Brain microvascular endothelial cell (primary cell): ENCODE measurements at regions not wholly inside any gene's neighbourhood (a gene's known extent, or its start where the extent isn't known, plus 50 kb on each side); places are given as distances from the start of the nearest gene placed in this dataset.

ENCODE experiments used
- DNase-seq: peaks from one replicate; pipeline ENCODE4 v3.0.0-alpha.2; 2020
- H3K27ac ChIP-seq: fragments of 250-450 bp; sonication (Bioruptor Pico); 2 replicates; pipeline ENCODE4 v1.5.1; 2020; ENCODE audit warnings: mild to moderate bottlenecking, moderate library complexity
- H3K27me3 ChIP-seq: fragments of 250-450 bp; sonication (Bioruptor Pico); replicated peaks from 2 replicates; pipeline ENCODE4 v1.5.1; 2020; ENCODE audit warnings: mild to moderate bottlenecking
- H3K36me3 ChIP-seq: fragments of 250-450 bp; sonication (Bioruptor Pico); replicated peaks from 2 replicates; pipeline ENCODE4 v1.5.1; 2020; ENCODE audit warnings: mild to moderate bottlenecking
- H3K4me3 ChIP-seq: 2 replicates; pipeline ENCODE4 v1.5.1; 2011; ENCODE audit warnings: low read depth, mild to moderate bottlenecking, control low read depth, low read length, moderate library complexity
- CTCF ChIP-seq: IDR thresholded peaks from 2 replicates; pipeline ENCODE4 v1.5.1; 2011; ENCODE audit warnings: low read depth, mild to moderate bottlenecking, moderate library complexity, low read length, control low read depth, inconsistent platforms; ENCODE audit errors: missing control alignments
- in situ Hi-C: cut with HindIII; loops from 2 replicates; pipeline ENCODE4 v1.10.0; 2017; ENCODE audit warnings: low sequenced_read_pairs, low pct_ligation_motif_present

DNA sequence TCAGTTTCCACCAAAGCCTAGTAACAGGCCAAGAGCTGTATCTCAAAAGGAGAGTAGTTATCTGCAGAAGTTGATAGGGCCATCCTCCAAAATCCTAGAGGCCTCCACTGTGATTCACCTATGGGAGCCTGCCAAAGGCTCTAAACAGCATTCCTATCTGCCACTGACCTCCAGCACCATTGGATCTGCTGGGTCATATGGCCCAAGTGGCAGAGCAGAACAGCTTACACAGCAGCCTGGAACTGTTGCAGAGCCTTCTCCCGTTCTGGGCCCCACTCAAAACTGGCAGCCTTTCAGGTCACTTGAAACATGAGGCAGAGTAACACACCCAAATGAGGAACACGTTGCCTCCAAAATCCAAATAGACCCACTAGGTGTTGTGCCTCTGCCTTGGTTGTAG lies 345.2 kb upstream of the RND3 start:
- no peak overlapping the region for H3K27ac ChIP-seq
- H3K36me3 ChIP-seq: no peaks in the 10 kb centered on the region

DNA sequence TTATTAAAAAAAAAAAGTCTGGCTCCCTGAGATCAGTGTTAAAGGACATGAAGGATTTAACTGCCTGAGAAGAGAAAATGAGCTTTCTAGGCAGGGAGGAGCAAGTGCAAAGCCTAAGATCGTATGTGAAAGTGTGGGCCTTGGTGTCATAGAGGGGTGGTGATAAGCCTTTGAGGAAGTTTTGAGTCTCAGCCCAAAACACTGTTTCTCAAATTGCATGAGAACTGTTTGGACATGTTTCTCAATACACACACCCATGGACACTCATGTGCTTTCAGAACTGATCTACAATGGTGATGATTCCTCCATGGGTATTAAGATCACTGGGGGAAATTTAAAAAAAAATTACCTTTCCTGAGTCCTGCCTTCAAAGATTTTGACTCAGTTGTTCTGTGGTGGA lies 336.7 kb upstream of the RND3 start:
- Histone ChIP-seq H3K36me3 (no peaks in the 10 kb centered on the region), H3K4me3 (no peak overlapping the region), H3K27me3 (no peaks in the 10 kb centered on the region), H3K27ac (no peak overlapping the region)
- in situ Hi-C loops: no loop called here
- no peak for DNase-seq
- no peak for TF ChIP-seq CTCF

More for the DNA sequence above, 345.2 kb upstream of the RND3 start:
- H3K4me3 ChIP-seq: no peak overlapping the region
- DNase-seq: no peak
- TF ChIP-seq CTCF: no peak
- no peaks in the 10 kb centered on the region for H3K27me3 ChIP-seq
- in situ Hi-C loops: no loop called here

GRCh38 chr2:150817422-150817821 lies 330.0 kb upstream of the RND3 start:
- in situ Hi-C loops: no loop called here
- DNase-seq: no peak

GRCh38 chr2:150812664-150813367 lies 325.3 kb upstream of the RND3 start:
- in situ Hi-C loops: no loop called here
- TF ChIP-seq CTCF: no peak

More at GRCh38 chr2:150817422-150817821, 330.0 kb upstream of the RND3 start:
- Histone ChIP-seq H3K27ac (no peak overlapping the region), H3K36me3 (no peaks in the 10 kb centered on the region), H3K27me3 (no peaks in the 10 kb centered on the region), H3K4me3 (no peak overlapping the region)
- TF ChIP-seq CTCF: no peak

DNA sequence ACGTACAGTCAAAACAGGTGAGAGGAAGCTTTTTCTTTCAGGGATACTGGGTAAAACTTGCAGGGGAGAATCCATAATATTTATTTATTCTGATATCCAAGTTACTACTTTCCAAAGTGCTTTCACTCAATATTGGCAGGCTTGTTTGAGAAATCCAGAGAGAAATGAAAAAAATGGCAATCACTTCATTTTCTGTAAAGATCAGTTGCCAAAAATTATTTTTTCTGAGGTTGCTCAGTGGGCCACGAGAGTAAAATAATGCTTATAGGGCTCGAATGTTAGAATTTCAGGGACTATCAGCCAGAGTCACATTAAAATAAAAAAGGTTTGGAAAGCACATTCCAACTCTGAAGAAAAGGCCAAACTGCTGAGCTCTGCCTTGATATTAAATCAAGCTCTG lies 324.6 kb upstream of the RND3 start:
- no peak for DNase-seq
- TF ChIP-seq CTCF: no peak
- in situ Hi-C loops: no loop called here
- Histone ChIP-seq H3K36me3 (no peaks in the 10 kb centered on the region), H3K4me3 (no peak overlapping the region), H3K27me3 (no peaks in the 10 kb centered on the region), H3K27ac (no peak overlapping the region)

More at GRCh38 chr2:150812664-150813367, 325.3 kb upstream of the RND3 start:
- no peaks in the 10 kb centered on the region for H3K36me3 ChIP-seq
- H3K27me3 ChIP-seq: no peaks in the 10 kb centered on the region
- no peak overlapping the region for H3K27ac ChIP-seq
- H3K4me3 ChIP-seq: no peak overlapping the region
- no peak for DNase-seq
